ENCODE measurements at regions not wholly inside any gene's neighbourhood (a gene's known extent, or its start where the extent isn't known, plus 50 kb on each side); places are given as distances from the start of the nearest gene placed in this dataset.

DNA sequence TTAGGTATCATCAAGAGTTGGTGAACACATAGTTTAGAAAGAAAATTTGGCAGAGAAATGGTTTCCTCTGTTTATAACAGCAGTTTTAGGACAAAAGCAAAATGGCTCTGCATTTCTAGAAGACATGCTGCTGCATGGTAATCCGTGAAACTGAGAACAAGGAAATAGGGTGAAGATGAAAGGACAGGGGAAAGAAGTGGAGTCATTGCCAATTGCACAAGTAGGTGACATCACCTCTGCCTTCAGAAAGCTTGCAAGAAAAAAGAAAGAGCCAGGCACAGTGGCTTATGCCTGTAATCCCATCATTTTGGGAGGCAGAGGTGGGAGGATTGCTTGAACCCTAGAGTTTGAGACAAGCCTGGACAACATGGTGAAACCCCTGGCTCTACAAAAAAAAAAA is 217.6 kb downstream of the LMX1A start:
- TF ChIP-seq EP300 (IDR thresholded peaks at IDR 0.05; ENCODE audit: borderline replicate concordance in 1 of 2, low read depth in 1 of 2, low read length in 1 of 2): no peak
- TF ChIP-seq TAF1 (IDR thresholded peaks at IDR 0.05; ENCODE audit: borderline replicate concordance, low read depth, low read length): no peak
- TF ChIP-seq, protein P1, sequence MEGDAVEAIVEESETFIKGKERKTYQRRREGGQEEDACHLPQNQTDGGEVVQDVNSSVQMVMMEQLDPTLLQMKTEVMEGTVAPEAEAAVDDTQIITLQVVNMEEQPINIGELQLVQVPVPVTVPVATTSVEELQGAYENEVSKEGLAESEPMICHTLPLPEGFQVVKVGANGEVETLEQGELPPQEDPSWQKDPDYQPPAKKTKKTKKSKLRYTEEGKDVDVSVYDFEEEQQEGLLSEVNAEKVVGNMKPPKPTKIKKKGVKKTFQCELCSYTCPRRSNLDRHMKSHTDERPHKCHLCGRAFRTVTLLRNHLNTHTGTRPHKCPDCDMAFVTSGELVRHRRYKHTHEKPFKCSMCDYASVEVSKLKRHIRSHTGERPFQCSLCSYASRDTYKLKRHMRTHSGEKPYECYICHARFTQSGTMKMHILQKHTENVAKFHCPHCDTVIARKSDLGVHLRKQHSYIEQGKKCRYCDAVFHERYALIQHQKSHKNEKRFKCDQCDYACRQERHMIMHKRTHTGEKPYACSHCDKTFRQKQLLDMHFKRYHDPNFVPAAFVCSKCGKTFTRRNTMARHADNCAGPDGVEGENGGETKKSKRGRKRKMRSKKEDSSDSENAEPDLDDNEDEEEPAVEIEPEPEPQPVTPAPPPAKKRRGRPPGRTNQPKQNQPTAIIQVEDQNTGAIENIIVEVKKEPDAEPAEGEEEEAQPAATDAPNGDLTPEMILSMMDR (IDR thresholded peaks at IDR 0.05): no peak
- TF ChIP-seq CHD2 (IDR thresholded peaks at IDR 0.05; ENCODE audit: low read length, partially characterized antibody): no peak
- TF ChIP-seq MEF2A (IDR thresholded peaks at IDR 0.05; ENCODE audit: borderline replicate concordance, low read depth): no peak
- TF ChIP-seq FOXJ3 (CRISPR knock-in tag; IDR thresholded peaks at IDR 0.05): no peak
- TF ChIP-seq POLR2AphosphoS5 (IDR thresholded peaks at IDR 0.05; ENCODE audit: low read depth, low read length): no peak
- no peak overlapping the region for H3K4me2 ChIP-seq
- no peaks in the 10 kb centered on the region for H3K36me3 ChIP-seq (replicated peaks in 1 of 2; ENCODE audit: control insufficient read depth in 1 of 2, insufficient read depth in 2 of 2, low read length in 1 of 2)
- 0% methylated on average over 1 of the region's 1 CpG for WGBS (ENCODE audit: low lambda C conversion rate)
- no peaks in the 10 kb centered on the region for H3K4me1 ChIP-seq (ENCODE audit: control insufficient read depth in 1 of 2, insufficient read depth in 2 of 2, low read depth in 1 of 2, low read length in 1 of 2)
- no peak overlapping the region for H3K27ac ChIP-seq (ENCODE audit: low read depth in 2 of 2, low read length in 1 of 2)
- no peaks in the 10 kb centered on the region for H3K9me3 ChIP-seq
- no peak overlapping the region for H2AFZ ChIP-seq (ENCODE audit: low read depth)
- no peak for DNase-seq
- H3K79me2 ChIP-seq (ENCODE audit: insufficient read depth): no peaks in the 10 kb centered on the region
- no peaks in the 10 kb centered on the region for H3K27me3 ChIP-seq (ENCODE audit: insufficient read depth)
- H3K9me2 ChIP-seq: no peaks in the 10 kb centered on the region
- CTCF ChIA-PET: no interaction called here
- H3K9ac ChIP-seq: no peak overlapping the region
- H4K20me1 ChIP-seq (ENCODE audit: insufficient read depth): no peaks in the 10 kb centered on the region
- POLR2A ChIA-PET: interaction anchor here (0.6 kb wide), 1 partner anchor 1355 kb away, joined by 3 read pairs; no protein-coding TSS in a partner anchor
- no peak overlapping the region for H3K4me3 ChIP-seq (ENCODE audit: low read depth in 2 of 2, low read length in 1 of 2)
- no peaks in the 10 kb centered on the region for H3F3A ChIP-seq (replicated peaks; ENCODE audit: insufficient read depth)

DNA sequence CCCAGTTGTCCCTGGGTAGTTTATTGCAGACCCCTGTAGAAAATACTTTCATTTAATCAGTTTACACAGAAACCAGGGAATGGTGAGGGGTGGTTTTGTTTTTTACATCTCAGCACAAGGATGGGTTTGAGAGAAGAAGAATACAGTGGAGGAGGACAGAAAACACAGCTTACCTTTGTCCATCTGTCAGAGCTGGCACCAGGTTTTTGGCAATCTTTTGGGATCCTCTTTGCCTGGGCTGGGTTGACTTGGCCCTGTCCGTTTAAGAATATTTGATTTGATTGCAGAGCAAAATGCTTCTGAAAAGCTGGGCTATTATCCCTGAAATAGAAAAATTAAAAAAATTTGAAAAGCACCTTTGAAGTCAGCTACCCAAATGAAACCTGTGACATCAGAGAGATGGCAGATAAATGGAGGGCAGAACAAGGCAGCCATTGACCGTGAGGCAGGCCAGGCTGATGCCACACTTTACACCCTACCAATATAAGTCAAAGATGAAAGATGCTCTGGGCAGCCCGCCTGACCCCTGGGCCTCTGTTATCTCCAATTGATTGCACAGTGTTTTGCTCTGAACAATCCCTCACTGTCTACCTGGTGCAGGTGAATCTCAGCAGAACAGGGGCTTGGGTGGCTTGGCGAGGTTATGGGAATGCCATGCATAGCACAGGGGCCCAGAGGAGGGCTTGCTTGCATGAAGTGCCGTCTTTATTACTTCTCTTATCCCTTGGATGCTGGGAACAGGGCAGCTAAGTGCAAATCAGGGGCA is 218.8 kb downstream of the LMX1A start:
- H3K79me2 ChIP-seq (ENCODE audit: insufficient read depth): no peaks in the 10 kb centered on the region
- H3K9me3 ChIP-seq: no peaks in the 10 kb centered on the region
- ChIA-PET POLR2A (no interaction called here), CTCF (interaction anchor here (0.7 to 1.5 kb wide), 3 partner anchors 8 to 230 kb away, joined by 3 to 4 read pairs (median 4); no protein-coding TSS in a partner anchor)
- 6% methylated on average over 5 of the region's 5 CpGs for WGBS (ENCODE audit: low lambda C conversion rate)
- no peaks in the 10 kb centered on the region for H3K27me3 ChIP-seq (ENCODE audit: insufficient read depth)
- H4K20me1 ChIP-seq (ENCODE audit: insufficient read depth): no peaks in the 10 kb centered on the region
- H3K4me1 ChIP-seq (ENCODE audit: control insufficient read depth in 1 of 2, insufficient read depth in 2 of 2, low read depth in 1 of 2, low read length in 1 of 2): no peaks in the 10 kb centered on the region
- no peak overlapping the region for H2AFZ ChIP-seq (ENCODE audit: low read depth)
- no peak overlapping the region for H3K4me3 ChIP-seq (ENCODE audit: low read depth in 2 of 2, low read length in 1 of 2)
- no peak overlapping the region for H3K4me2 ChIP-seq
- H3K27ac ChIP-seq (ENCODE audit: low read depth in 2 of 2, low read length in 1 of 2): no peak overlapping the region
- no peak for DNase-seq
- no peaks in the 10 kb centered on the region for H3F3A ChIP-seq (replicated peaks; ENCODE audit: insufficient read depth)
- H3K9me2 ChIP-seq: no peaks in the 10 kb centered on the region
- H3K9ac ChIP-seq: no peak overlapping the region
- no peaks in the 10 kb centered on the region for H3K36me3 ChIP-seq (replicated peaks in 1 of 2; ENCODE audit: control insufficient read depth in 1 of 2, insufficient read depth in 2 of 2, low read length in 1 of 2)
- TF ChIP-seq POLR2AphosphoS5 (IDR thresholded peaks at IDR 0.05; ENCODE audit: low read depth, low read length): no peak
- no peak for TF ChIP-seq RCOR1 (IDR thresholded peaks at IDR 0.05; ENCODE audit: low read length)
- TF ChIP-seq, protein P2, sequence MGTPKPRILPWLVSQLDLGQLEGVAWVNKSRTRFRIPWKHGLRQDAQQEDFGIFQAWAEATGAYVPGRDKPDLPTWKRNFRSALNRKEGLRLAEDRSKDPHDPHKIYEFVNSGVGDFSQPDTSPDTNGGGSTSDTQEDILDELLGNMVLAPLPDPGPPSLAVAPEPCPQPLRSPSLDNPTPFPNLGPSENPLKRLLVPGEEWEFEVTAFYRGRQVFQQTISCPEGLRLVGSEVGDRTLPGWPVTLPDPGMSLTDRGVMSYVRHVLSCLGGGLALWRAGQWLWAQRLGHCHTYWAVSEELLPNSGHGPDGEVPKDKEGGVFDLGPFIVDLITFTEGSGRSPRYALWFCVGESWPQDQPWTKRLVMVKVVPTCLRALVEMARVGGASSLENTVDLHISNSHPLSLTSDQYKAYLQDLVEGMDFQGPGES (IDR thresholded peaks at IDR 0.05; ENCODE audit: low read depth, low read length): no peak
- TF ChIP-seq EP300 (IDR thresholded peaks at IDR 0.05; ENCODE audit: borderline replicate concordance in 1 of 2, low read depth in 1 of 2, low read length in 1 of 2): no peak
- TF ChIP-seq NFIC (IDR thresholded peaks at IDR 0.05; ENCODE audit: borderline replicate concordance): no peak
- TF ChIP-seq JUND (IDR thresholded peaks at IDR 0.05): no peak
- TF ChIP-seq ELF1 (IDR thresholded peaks at IDR 0.05): no peak
- TF ChIP-seq SMC3 (IDR thresholded peaks at IDR 0.05; ENCODE audit: low read depth, low read length): no peak
- TF ChIP-seq, protein P3, sequence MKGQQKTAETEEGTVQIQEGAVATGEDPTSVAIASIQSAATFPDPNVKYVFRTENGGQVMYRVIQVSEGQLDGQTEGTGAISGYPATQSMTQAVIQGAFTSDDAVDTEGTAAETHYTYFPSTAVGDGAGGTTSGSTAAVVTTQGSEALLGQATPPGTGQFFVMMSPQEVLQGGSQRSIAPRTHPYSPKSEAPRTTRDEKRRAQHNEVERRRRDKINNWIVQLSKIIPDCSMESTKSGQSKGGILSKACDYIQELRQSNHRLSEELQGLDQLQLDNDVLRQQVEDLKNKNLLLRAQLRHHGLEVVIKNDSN (IDR thresholded peaks at IDR 0.05; ENCODE audit: borderline replicate concordance, low read depth): no peak
- TF ChIP-seq, protein P4, sequence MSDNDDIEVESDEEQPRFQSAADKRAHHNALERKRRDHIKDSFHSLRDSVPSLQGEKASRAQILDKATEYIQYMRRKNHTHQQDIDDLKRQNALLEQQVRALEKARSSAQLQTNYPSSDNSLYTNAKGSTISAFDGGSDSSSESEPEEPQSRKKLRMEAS (IDR thresholded peaks at IDR 0.05; ENCODE audit: low read depth): no peak
- TF ChIP-seq, protein P5, sequence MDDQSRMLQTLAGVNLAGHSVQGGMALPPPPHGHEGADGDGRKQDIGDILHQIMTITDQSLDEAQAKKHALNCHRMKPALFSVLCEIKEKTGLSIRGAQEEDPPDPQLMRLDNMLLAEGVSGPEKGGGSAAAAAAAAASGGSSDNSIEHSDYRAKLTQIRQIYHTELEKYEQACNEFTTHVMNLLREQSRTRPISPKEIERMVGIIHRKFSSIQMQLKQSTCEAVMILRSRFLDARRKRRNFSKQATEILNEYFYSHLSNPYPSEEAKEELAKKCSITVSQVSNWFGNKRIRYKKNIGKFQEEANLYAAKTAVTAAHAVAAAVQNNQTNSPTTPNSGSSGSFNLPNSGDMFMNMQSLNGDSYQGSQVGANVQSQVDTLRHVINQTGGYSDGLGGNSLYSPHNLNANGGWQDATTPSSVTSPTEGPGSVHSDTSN (IDR thresholded peaks at IDR 0.05): no peak
- TF ChIP-seq EZH2phosphoT487 (IDR thresholded peaks at IDR 0.05; ENCODE audit: borderline replicate concordance, low read depth): no peak
- TF ChIP-seq MEF2A (IDR thresholded peaks at IDR 0.05; ENCODE audit: borderline replicate concordance, low read depth): no peak
- TF ChIP-seq FOXM1 (IDR thresholded peaks at IDR 0.05; ENCODE audit: low read depth): no peak
- no peak for TF ChIP-seq SIN3A (IDR thresholded peaks at IDR 0.05; ENCODE audit: borderline replicate concordance, low read depth, low read length)
